Mammary epithelial cell (primary cell): ENCODE measurements at regions not wholly inside any gene's neighbourhood (a gene's known extent, or its start where the extent isn't known, plus 50 kb on each side); places are given as distances from the start of the nearest gene placed in this dataset.

Experiments used
- CTCF ChIP-seq, 2 donors: IDR thresholded peaks in 1 of 2; conservative IDR thresholded peaks in 1 of 2; 2 replicates each; pipeline ENCODE4 v1.5.1; 2011 to 2012; ENCODE audit warnings: inconsistent platforms in 2 of 2, low read length in 2 of 2, mild to moderate bottlenecking in 2 of 2, control low read depth in 1 of 2, low read depth in 1 of 2; ENCODE audit not compliant: insufficient read depth in 1 of 2; ENCODE audit errors: extremely low read depth in 1 of 2
- EZH2 ChIP-seq: IDR thresholded peaks from 2 replicates; pipeline ENCODE4 v1.6.1; 2012; ENCODE audit warnings: low read length, inconsistent platforms, borderline replicate concordance

- no peak for TF ChIP-seq CTCF (conservative IDR thresholded peaks at IDR 0.05 in 1 of 2, IDR thresholded peaks at IDR 0.05 in 1 of 2; ENCODE audit: extremely low read depth in 1 of 2, insufficient read depth in 1 of 2, low read depth in 1 of 2, low read length in 2 of 2)
- TF ChIP-seq EZH2, result no peak
Observed at GRCh38 chr10:3689871-3690510, 95.0 kb downstream of the KLF6 start.
